ENCODE measurements at regions not wholly inside any gene's neighbourhood (a gene's known extent, or its start where the extent isn't known, plus 50 kb on each side); places are given as distances from the start of the nearest gene placed in this dataset.

DNA sequence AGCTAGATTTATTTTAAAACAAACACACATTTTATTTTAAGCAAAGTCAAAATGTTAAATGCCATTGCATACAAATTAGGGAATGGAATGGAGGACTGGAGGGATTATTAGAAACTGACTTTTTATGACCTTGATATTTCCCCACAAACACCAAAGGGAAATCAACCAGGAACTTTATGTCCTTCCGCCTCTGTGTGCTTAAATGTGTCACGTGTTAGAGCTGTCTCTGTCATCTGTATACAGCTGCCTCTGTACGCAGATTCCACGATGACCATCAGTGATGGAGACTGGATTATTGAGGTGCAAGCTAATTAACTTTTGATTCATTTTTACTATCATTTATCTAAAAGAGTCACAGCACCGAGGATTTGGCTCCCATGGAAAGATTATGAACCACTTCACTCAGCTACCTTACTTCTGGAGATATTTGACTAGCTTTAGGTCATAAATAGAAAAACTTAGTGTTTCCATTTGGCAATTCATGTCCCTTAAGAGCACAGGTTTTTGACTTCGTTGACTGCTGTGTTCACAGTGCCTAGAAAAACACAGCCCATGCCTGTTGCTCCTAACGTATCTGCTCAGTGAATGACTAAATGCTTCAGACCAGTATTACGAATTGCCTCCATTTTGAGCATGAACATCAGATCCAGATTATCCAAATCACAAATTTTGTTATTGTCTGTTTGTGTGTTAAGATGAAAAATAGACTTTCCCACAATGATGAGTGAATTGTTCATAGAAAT is 1048.1 kb downstream of the MCTP2 start:
- TF ChIP-seq, protein P1, sequence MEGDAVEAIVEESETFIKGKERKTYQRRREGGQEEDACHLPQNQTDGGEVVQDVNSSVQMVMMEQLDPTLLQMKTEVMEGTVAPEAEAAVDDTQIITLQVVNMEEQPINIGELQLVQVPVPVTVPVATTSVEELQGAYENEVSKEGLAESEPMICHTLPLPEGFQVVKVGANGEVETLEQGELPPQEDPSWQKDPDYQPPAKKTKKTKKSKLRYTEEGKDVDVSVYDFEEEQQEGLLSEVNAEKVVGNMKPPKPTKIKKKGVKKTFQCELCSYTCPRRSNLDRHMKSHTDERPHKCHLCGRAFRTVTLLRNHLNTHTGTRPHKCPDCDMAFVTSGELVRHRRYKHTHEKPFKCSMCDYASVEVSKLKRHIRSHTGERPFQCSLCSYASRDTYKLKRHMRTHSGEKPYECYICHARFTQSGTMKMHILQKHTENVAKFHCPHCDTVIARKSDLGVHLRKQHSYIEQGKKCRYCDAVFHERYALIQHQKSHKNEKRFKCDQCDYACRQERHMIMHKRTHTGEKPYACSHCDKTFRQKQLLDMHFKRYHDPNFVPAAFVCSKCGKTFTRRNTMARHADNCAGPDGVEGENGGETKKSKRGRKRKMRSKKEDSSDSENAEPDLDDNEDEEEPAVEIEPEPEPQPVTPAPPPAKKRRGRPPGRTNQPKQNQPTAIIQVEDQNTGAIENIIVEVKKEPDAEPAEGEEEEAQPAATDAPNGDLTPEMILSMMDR (optimal IDR thresholded peaks at IDR 0.05 in 1 of 3, IDR thresholded peaks at IDR 0.05 in 1 of 3, conservative IDR thresholded peaks at IDR 0.05 in 1 of 3; ENCODE audit: extremely low read depth in 1 of 3, insufficient read depth in 2 of 3, low read length in 3 of 3) = no peak
- TF ChIP-seq EZH2 (IDR thresholded peaks at IDR 0.05; ENCODE audit: low read length) = no peak
- Histone ChIP-seq H3K9me1 (ENCODE audit: control insufficient read depth, extremely low read depth, insufficient read depth, low read length) (no peaks in the 10 kb centered on the region), H3K27me3 (ENCODE audit: control insufficient read depth, extremely low read depth, insufficient read depth, low read length) (no peaks in the 10 kb centered on the region), H4K20me1 (ENCODE audit: control insufficient read depth, extremely low read depth, insufficient read depth, low read length) (no peaks in the 10 kb centered on the region), H3K4me3 (ENCODE audit: control insufficient read depth in 2 of 3, extremely low read depth in 1 of 3, insufficient read depth in 2 of 3, low read depth in 1 of 3, low read length in 3 of 3) (no peak overlapping the region), H3K4me2 (ENCODE audit: control insufficient read depth, extremely low read depth, insufficient read depth, low read depth, low read length) (no peak overlapping the region), H3K27ac (ENCODE audit: control insufficient read depth, insufficient read depth, low read length) (no peak overlapping the region), H3K36me3 (ENCODE audit: control insufficient read depth in 2 of 2, extremely low read depth in 1 of 2, insufficient read depth in 2 of 2, low read length in 2 of 2) (no peaks in the 10 kb centered on the region), H3K9ac (ENCODE audit: control insufficient read depth, extremely low read depth, insufficient read depth, low read length) (no peak overlapping the region), H3K4me1 (ENCODE audit: control insufficient read depth, extremely low read depth, insufficient read depth, low read length) (no peaks in the 10 kb centered on the region), H2AFZ (ENCODE audit: control insufficient read depth, low read length) (no peak overlapping the region), H3K9me3 (ENCODE audit: control insufficient read depth, low read depth, low read length) (no peaks in the 10 kb centered on the region), H3K79me2 (ENCODE audit: control insufficient read depth, insufficient read depth, low read length) (no peaks in the 10 kb centered on the region)
- DNase-seq (ENCODE audit: low read depth, low spot score) = no peak
- no peak for FAIRE-seq
- dilution Hi-C loops (cut with MboI; ENCODE audit: extremely low pct_ligation_motif_present, low sequenced_read_pairs) = no loop called here

DNA sequence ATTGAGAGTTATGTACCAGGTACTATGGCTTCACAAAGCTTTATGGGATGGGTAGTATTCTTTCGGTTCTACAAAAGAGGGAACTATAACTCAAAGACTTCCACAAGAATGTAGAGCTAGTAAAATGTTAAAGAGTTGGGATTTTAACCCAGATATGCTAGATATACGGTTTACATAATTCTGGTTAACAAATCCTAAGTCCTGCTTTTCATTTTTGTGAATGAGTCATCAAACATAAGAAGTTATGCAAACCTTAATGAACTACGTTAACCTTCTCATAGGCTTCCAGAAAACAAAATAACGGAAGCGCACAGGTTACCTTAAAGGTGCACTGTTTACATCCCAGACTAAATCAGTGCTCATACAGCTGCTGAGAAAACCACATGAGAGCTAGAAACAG is 1049.3 kb downstream of the MCTP2 start:
- H2AFZ ChIP-seq (ENCODE audit: control insufficient read depth, low read length) = no peak overlapping the region
- dilution Hi-C loops (cut with MboI; ENCODE audit: extremely low pct_ligation_motif_present, low sequenced_read_pairs) = no loop called here
- no peak overlapping the region for H3K4me3 ChIP-seq (ENCODE audit: control insufficient read depth in 2 of 3, extremely low read depth in 1 of 3, insufficient read depth in 2 of 3, low read depth in 1 of 3, low read length in 3 of 3)
- H3K36me3 ChIP-seq (ENCODE audit: control insufficient read depth in 2 of 2, extremely low read depth in 1 of 2, insufficient read depth in 2 of 2, low read length in 2 of 2) = no peaks in the 10 kb centered on the region
- no peaks in the 10 kb centered on the region for H3K9me3 ChIP-seq (ENCODE audit: control insufficient read depth, low read depth, low read length)
- H4K20me1 ChIP-seq (ENCODE audit: control insufficient read depth, extremely low read depth, insufficient read depth, low read length) = no peaks in the 10 kb centered on the region
- no peak overlapping the region for H3K27ac ChIP-seq (ENCODE audit: control insufficient read depth, insufficient read depth, low read length)
- H3K9me1 ChIP-seq (ENCODE audit: control insufficient read depth, extremely low read depth, insufficient read depth, low read length) = no peaks in the 10 kb centered on the region
- no peak overlapping the region for H3K9ac ChIP-seq (ENCODE audit: control insufficient read depth, extremely low read depth, insufficient read depth, low read length)
- no peak overlapping the region for H3K4me2 ChIP-seq (ENCODE audit: control insufficient read depth, extremely low read depth, insufficient read depth, low read depth, low read length)
- H3K4me1 ChIP-seq (ENCODE audit: control insufficient read depth, extremely low read depth, insufficient read depth, low read length) = no peaks in the 10 kb centered on the region
- no peak for TF ChIP-seq EZH2 (IDR thresholded peaks at IDR 0.05; ENCODE audit: low read length)
- TF ChIP-seq, protein P1 (optimal IDR thresholded peaks at IDR 0.05 in 1 of 3, IDR thresholded peaks at IDR 0.05 in 1 of 3, conservative IDR thresholded peaks at IDR 0.05 in 1 of 3; ENCODE audit: extremely low read depth in 1 of 3, insufficient read depth in 2 of 3, low read length in 3 of 3) = no peak
- H3K79me2 ChIP-seq (ENCODE audit: control insufficient read depth, insufficient read depth, low read length) = no peaks in the 10 kb centered on the region
- no peak for DNase-seq (ENCODE audit: low read depth, low spot score)
- FAIRE-seq = no peak
- H3K27me3 ChIP-seq (ENCODE audit: control insufficient read depth, extremely low read depth, insufficient read depth, low read length) = no peaks in the 10 kb centered on the region

All from keratinocyte (primary cell).